ENCODE measurements at regions not wholly inside any gene's neighbourhood (a gene's known extent, or its start where the extent isn't known, plus 50 kb on each side); places are given as distances from the start of the nearest gene placed in this dataset.
A peak's percentile ranks its signal among the peaks of the same experiment; 100 is the strongest.

GRCh38 chr2:151083856-151084795 is 177.5 kb downstream of the RBM43 start:
- H3K27me3 ChIP-seq (replicated peaks in 1 of 2; ENCODE audit: control insufficient read depth in 2 of 2, extremely low read depth in 1 of 2, insufficient read depth in 2 of 2, low read length in 1 of 2) = no peaks in the 10 kb centered on the region
- WGBS (ENCODE audit: insufficient coverage) = 90% methylated on average over 3 of the region's 7 CpGs
- H3K4me3 ChIP-seq (ENCODE audit: control insufficient read depth in 1 of 2, extremely low read depth in 1 of 2, low read length in 1 of 2) = no peak overlapping the region
- H3K27me3 Mint-ChIP-seq = peaks cover 4% of the 10 kb centered on the region in 2 donors
- H3K9me3 ChIP-seq = no peaks in the 10 kb centered on the region
- ChIA-PET POLR2A (no interaction called here), CTCF (no interaction called here)
- peak overlapping the region in 1 of 2 donors; percentile 86 for H3K27ac Mint-ChIP-seq
- ATAC-seq (replicated peaks in 1 of 4) (peak in 3 of 4 experiments; percentile 34 to 71 (median 59)), DNase-seq (no peak)
- peak overlapping the region in 1 of 3 donors; percentile 47 for H3K4me3 Mint-ChIP-seq
- H3K27ac ChIP-seq (ENCODE audit: low read length) = peak overlapping the region; percentile 9
- H3K4me1 ChIP-seq (ENCODE audit: control insufficient read depth in 1 of 2, extremely low read depth in 1 of 2, insufficient read depth in 2 of 2, low read length in 2 of 2) = peaks cover 3 to 5% of the 10 kb centered on the region in 2 experiments
- H3K36me3 ChIP-seq (ENCODE audit: control insufficient read depth in 2 of 2, extremely low read depth in 1 of 2, insufficient read depth in 1 of 2, low read length in 1 of 2) = no peaks in the 10 kb centered on the region
- peaks cover 0 to 35% (median 20%) of the 10 kb centered on the region in 3 donors for H3K4me1 Mint-ChIP-seq
- H3K36me3 Mint-ChIP-seq = no peaks in the 10 kb centered on the region
- H3K9me3 Mint-ChIP-seq = peaks cover 0 to 5% (median 0%) of the 10 kb centered on the region in 3 donors

- POLR2A ChIA-PET = no interaction called here
- H3K4me1 ChIP-seq (ENCODE audit: control insufficient read depth in 1 of 2, extremely low read depth in 1 of 2, insufficient read depth in 2 of 2, low read length in 2 of 2) = peaks cover 0 to 3% of the 10 kb centered on the region in 2 experiments
- no peak overlapping the region for H3K27ac ChIP-seq (ENCODE audit: low read length)
- Mint-ChIP-seq H3K9me3 (peaks cover 4 to 16% (median 15%) of the 10 kb centered on the region in 3 donors), H3K4me3 (no peak overlapping the region), H3K36me3 (no peaks in the 10 kb centered on the region), H3K27ac (no peak overlapping the region), H3K4me1 (peaks cover 0 to 28% (median 10%) of the 10 kb centered on the region in 3 donors), H3K27me3 (peaks cover 7 to 9% of the 10 kb centered on the region in 2 donors)
- DNase-seq = no peak
- ATAC-seq (replicated peaks in 1 of 4) = no peak
- peaks cover 0 to 3% of the 10 kb centered on the region in 2 experiments for H3K27me3 ChIP-seq (replicated peaks in 1 of 2; ENCODE audit: control insufficient read depth in 2 of 2, extremely low read depth in 1 of 2, insufficient read depth in 2 of 2, low read length in 1 of 2)
- CTCF ChIA-PET = interaction anchor here in 1 of 2 donors (0.7 kb wide), 1 partner anchor 26 kb away, joined by 3 read pairs; no protein-coding TSS in a partner anchor
- H3K36me3 ChIP-seq (ENCODE audit: control insufficient read depth in 2 of 2, extremely low read depth in 1 of 2, insufficient read depth in 1 of 2, low read length in 1 of 2) = no peaks in the 10 kb centered on the region
- no peak overlapping the region for H3K4me3 ChIP-seq (ENCODE audit: control insufficient read depth in 1 of 2, extremely low read depth in 1 of 2, low read length in 1 of 2)
- H3K9me3 ChIP-seq = peaks cover 3% of the 10 kb centered on the region
Measured at GRCh38 chr2:151078889-151079288, 182.8 kb downstream of the RBM43 start.

GRCh38 chr2:151071906-151072305 is 189.8 kb downstream of the RBM43 start:
- CTCF ChIA-PET = no interaction called here
- no peaks in the 10 kb centered on the region for H3K4me1 Mint-ChIP-seq
- H3K36me3 ChIP-seq (ENCODE audit: control insufficient read depth in 2 of 2, extremely low read depth in 1 of 2, insufficient read depth in 1 of 2, low read length in 1 of 2) = no peaks in the 10 kb centered on the region
- H3K9me3 ChIP-seq = no peaks in the 10 kb centered on the region
- no peaks in the 10 kb centered on the region for H3K36me3 Mint-ChIP-seq
- WGBS (ENCODE audit: insufficient coverage) = no CpG with 5 or more reads among the region's 1 CpG
- no peak overlapping the region for H3K27ac ChIP-seq (ENCODE audit: low read length)
- no peaks in the 10 kb centered on the region for H3K27me3 ChIP-seq (replicated peaks in 1 of 2; ENCODE audit: control insufficient read depth in 2 of 2, extremely low read depth in 1 of 2, insufficient read depth in 2 of 2, low read length in 1 of 2)
- POLR2A ChIA-PET = no interaction called here
- H3K4me3 Mint-ChIP-seq = no peak overlapping the region
- DNase-seq (no peak), ATAC-seq (replicated peaks in 1 of 4) (no peak)
- H3K27ac Mint-ChIP-seq = no peak overlapping the region
- peaks cover 0 to 7% (median 1%) of the 10 kb centered on the region in 3 donors for H3K9me3 Mint-ChIP-seq
- H3K27me3 Mint-ChIP-seq = peaks cover 8 to 15% of the 10 kb centered on the region in 2 donors
- H3K4me1 ChIP-seq (ENCODE audit: control insufficient read depth in 1 of 2, extremely low read depth in 1 of 2, insufficient read depth in 2 of 2, low read length in 2 of 2) = no peaks in the 10 kb centered on the region
- H3K4me3 ChIP-seq (ENCODE audit: control insufficient read depth in 1 of 2, extremely low read depth in 1 of 2, low read length in 1 of 2) = no peak overlapping the region

DNA sequence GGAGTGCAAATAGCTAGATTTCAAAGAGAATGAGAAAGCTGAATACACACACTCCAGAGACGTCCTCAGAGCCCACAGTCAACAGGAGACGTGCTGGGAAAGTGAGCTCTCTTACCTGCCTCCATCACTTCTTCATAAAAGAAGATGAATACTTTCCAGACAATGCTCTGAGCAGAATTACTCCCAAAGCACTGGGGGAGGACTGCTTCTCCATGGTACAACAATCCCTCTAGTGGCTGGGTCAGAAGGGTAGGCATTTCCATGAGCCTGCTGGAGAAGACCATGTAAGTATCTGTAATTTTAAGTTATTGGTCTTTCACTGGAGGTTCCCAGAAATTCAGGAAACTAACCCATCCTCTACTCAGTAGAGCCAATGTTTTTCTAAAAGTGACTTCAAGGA is 190.3 kb downstream of the RBM43 start:
- H3K27me3 ChIP-seq (replicated peaks in 1 of 2; ENCODE audit: control insufficient read depth in 2 of 2, extremely low read depth in 1 of 2, insufficient read depth in 2 of 2, low read length in 1 of 2) = no peaks in the 10 kb centered on the region
- DNase-seq (no peak), ATAC-seq (replicated peaks in 1 of 4) (no peak)
- ChIA-PET POLR2A (no interaction called here), CTCF (interaction anchor here in 1 of 2 donors (0.6 kb wide), 1 partner anchor 12 kb away, joined by 3 read pairs; no protein-coding TSS in a partner anchor)
- H3K9me3 ChIP-seq = no peaks in the 10 kb centered on the region
- no peak overlapping the region for H3K27ac ChIP-seq (ENCODE audit: low read length)
- H3K36me3 ChIP-seq (ENCODE audit: control insufficient read depth in 2 of 2, extremely low read depth in 1 of 2, insufficient read depth in 1 of 2, low read length in 1 of 2) = no peaks in the 10 kb centered on the region
- no CpG with 5 or more reads among the region's 2 CpGs for WGBS (ENCODE audit: insufficient coverage)
- H3K27ac Mint-ChIP-seq = no peak overlapping the region
- no peaks in the 10 kb centered on the region for H3K4me1 ChIP-seq (ENCODE audit: control insufficient read depth in 1 of 2, extremely low read depth in 1 of 2, insufficient read depth in 2 of 2, low read length in 2 of 2)
- no peaks in the 10 kb centered on the region for H3K4me1 Mint-ChIP-seq
- no peaks in the 10 kb centered on the region for H3K36me3 Mint-ChIP-seq
- H3K9me3 Mint-ChIP-seq = peaks cover 0 to 6% (median 0%) of the 10 kb centered on the region in 3 donors
- no peak overlapping the region for H3K4me3 Mint-ChIP-seq
- no peak overlapping the region for H3K4me3 ChIP-seq (ENCODE audit: control insufficient read depth in 1 of 2, extremely low read depth in 1 of 2, low read length in 1 of 2)
- peaks cover 8 to 15% of the 10 kb centered on the region in 2 donors for H3K27me3 Mint-ChIP-seq

GRCh38 chr2:151070253-151070652 is 191.4 kb downstream of the RBM43 start:
- Histone ChIP-seq H3K4me1 (ENCODE audit: control insufficient read depth in 1 of 2, extremely low read depth in 1 of 2, insufficient read depth in 2 of 2, low read length in 2 of 2) (no peaks in the 10 kb centered on the region), H3K4me3 (ENCODE audit: control insufficient read depth in 1 of 2, extremely low read depth in 1 of 2, low read length in 1 of 2) (no peak overlapping the region), H3K27ac (ENCODE audit: low read length) (no peak overlapping the region), H3K9me3 (no peaks in the 10 kb centered on the region), H3K27me3 (replicated peaks in 1 of 2; ENCODE audit: control insufficient read depth in 2 of 2, extremely low read depth in 1 of 2, insufficient read depth in 2 of 2, low read length in 1 of 2) (no peaks in the 10 kb centered on the region), H3K36me3 (ENCODE audit: control insufficient read depth in 2 of 2, extremely low read depth in 1 of 2, insufficient read depth in 1 of 2, low read length in 1 of 2) (no peaks in the 10 kb centered on the region)
- ATAC-seq (replicated peaks in 1 of 4) (no peak), DNase-seq (no peak)
- Mint-ChIP-seq H3K4me3 (no peak overlapping the region), H3K36me3 (no peaks in the 10 kb centered on the region), H3K27ac (no peak overlapping the region), H3K4me1 (no peaks in the 10 kb centered on the region), H3K27me3 (peaks cover 8 to 15% of the 10 kb centered on the region in 2 donors), H3K9me3 (peaks cover 0 to 6% (median 0%) of the 10 kb centered on the region in 3 donors)
- CTCF ChIA-PET = no interaction called here
- no CpG with 5 or more reads among the region's 1 CpG for WGBS (ENCODE audit: insufficient coverage)
- POLR2A ChIA-PET = no interaction called here

GRCh38 chr2:151067658-151068369 is 193.8 kb downstream of the RBM43 start:
- no peak overlapping the region for H3K4me3 Mint-ChIP-seq
- no peak overlapping the region for H3K27ac Mint-ChIP-seq
- no peaks in the 10 kb centered on the region for H3K9me3 ChIP-seq
- ChIA-PET POLR2A (no interaction called here), CTCF (no interaction called here)
- ATAC-seq (replicated peaks in 1 of 4) (no peak), DNase-seq (no peak)
- no peaks in the 10 kb centered on the region for H3K36me3 ChIP-seq (ENCODE audit: control insufficient read depth in 2 of 2, extremely low read depth in 1 of 2, insufficient read depth in 1 of 2, low read length in 1 of 2)
- H3K36me3 Mint-ChIP-seq = no peaks in the 10 kb centered on the region
- peaks cover 3 to 8% of the 10 kb centered on the region in 2 donors for H3K27me3 Mint-ChIP-seq
- no peak overlapping the region for H3K27ac ChIP-seq (ENCODE audit: low read length)
- H3K4me1 Mint-ChIP-seq = no peaks in the 10 kb centered on the region
- WGBS (ENCODE audit: insufficient coverage) = no CpG with 5 or more reads among the region's 8 CpGs
- no peak overlapping the region for H3K4me3 ChIP-seq (ENCODE audit: control insufficient read depth in 1 of 2, extremely low read depth in 1 of 2, low read length in 1 of 2)
- no peaks in the 10 kb centered on the region for H3K9me3 Mint-ChIP-seq
- no peaks in the 10 kb centered on the region for H3K27me3 ChIP-seq (replicated peaks in 1 of 2; ENCODE audit: control insufficient read depth in 2 of 2, extremely low read depth in 1 of 2, insufficient read depth in 2 of 2, low read length in 1 of 2)
- no peaks in the 10 kb centered on the region for H3K4me1 ChIP-seq (ENCODE audit: control insufficient read depth in 1 of 2, extremely low read depth in 1 of 2, insufficient read depth in 2 of 2, low read length in 2 of 2)

Data from T-cell (primary cell).